K562 (cell line): ENCODE measurements at regions not wholly inside any gene's neighbourhood (a gene's known extent, or its start where the extent isn't known, plus 50 kb on each side); places are given as distances from the start of the nearest gene placed in this dataset.

Source experiments
- ATAC-seq: fragments of 200-7000 bp; cut with Tn5 transposase; 3 replicates; pipeline ENCODE4 v1.9.1; 2020; ENCODE audit warnings: moderate library complexity
- BruUV-seq: library from RNA; stranded (reverse); fragments of 400-500 nt; replicated peaks from 2 replicates; lab custom pipeline; 2021; lab: Mats Ljungman, UMichigan
- CTCF ChIA-PET: fragments of 300-600 bp; formaldehyde crosslinking; extraction: SDS; loops from one replicate; lab custom pipeline; 2021; ENCODE audit warnings: low intra/inter-chr PET ratio; lab: Yijun Ruan, JAX
- POLR2A ChIA-PET: fragments of 300-600, 350-650 bp; sonication (Branson Sonifier 250); formaldehyde crosslinking; extraction: SDS; loops from one replicate; lab custom pipeline; 2021; ENCODE audit warnings: antibody characterized with exemption, inconsistent platforms; lab: Yijun Ruan, JAX
- DNase-seq, 4 experiments: peaks; one replicate each; pipeline versions ENCODE4 v3.0.0 to v3.0.0-alpha.2; 2011 to 2018; ENCODE audit warnings: low spot score in 3 of 4, mixed read lengths in 3 of 4; ENCODE audit errors: extremely low read depth in 1 of 4
- FAIRE-seq: peaks from 2 replicates; lab custom pipeline; 2011; peaks lifted over from hg19 to GRCh38; lab: Jason Lieb, UNC
- H2AFZ ChIP-seq: 2 replicates; pipeline ENCODE4 v1.6.0; 2011; ENCODE audit warnings: low read depth, low read length, control low read depth, inconsistent platforms
- H3K27ac ChIP-seq: fragments of 200-600 bp; 3 replicates; pipeline ENCODE4 v1.8.0; 2011; ENCODE audit warnings: low read depth, mild to moderate bottlenecking, control low read depth, inconsistent platforms, low read length, moderate library complexity, mixed read lengths; ENCODE audit errors: extremely low read depth
- H3K27me3 ChIP-seq, 2 experiments: fragments of 300-600 bp in 1 of 2; 2 replicates in 1 of 2; 3 replicates in 1 of 2; pipeline versions ENCODE4 v1.6.0 to v1.8.0; 2011; ENCODE audit warnings: inconsistent platforms in 2 of 2, low read length in 2 of 2, mild to moderate bottlenecking in 1 of 2, mixed read lengths in 1 of 2, moderate library complexity in 1 of 2; ENCODE audit not compliant: control insufficient read depth in 2 of 2, insufficient read depth in 2 of 2
- H3K36me3 ChIP-seq: fragments of 300-600 bp; 3 replicates; pipeline ENCODE4 v1.8.0; 2011; ENCODE audit warnings: mild to moderate bottlenecking, low read length, inconsistent platforms; ENCODE audit not compliant: control insufficient read depth, insufficient read depth
- H3K4me1 ChIP-seq, 2 experiments: fragments of 200-600 bp in 1 of 2; replicated peaks in 1 of 2; 2 replicates in 1 of 2; 3 replicates in 1 of 2; pipeline versions ENCODE4 v1.5.1 to v1.8.0; 2011; ENCODE audit warnings: inconsistent platforms in 2 of 2, low read length in 2 of 2, mild to moderate bottlenecking in 1 of 2, mixed read lengths in 1 of 2, moderate library complexity in 1 of 2; ENCODE audit not compliant: control insufficient read depth in 2 of 2, insufficient read depth in 2 of 2
- H3K4me2 ChIP-seq: 2 replicates; pipeline ENCODE4 v1.6.1; 2011; ENCODE audit warnings: low read length, control low read depth, inconsistent platforms, mixed read lengths; ENCODE audit not compliant: insufficient read depth
- H3K4me3 ChIP-seq: fragments of 200-600 bp; sonication (generic), shearing (Covaris generic); 2 replicates; pipeline ENCODE4 v1.5.1; 2016; ENCODE audit warnings: control low read depth, inconsistent platforms
- H3K79me2 ChIP-seq: fragments of 200-600 bp; 3 replicates; pipeline ENCODE4 v1.8.0; 2011; ENCODE audit warnings: low read length, inconsistent platforms; ENCODE audit not compliant: control insufficient read depth, insufficient read depth
- H3K9ac ChIP-seq, 2 experiments: 2 replicates each; pipeline versions ENCODE4 v1.6.0 to v1.6.1; 2011; ENCODE audit warnings: low read depth in 2 of 2, low read length in 2 of 2, control low read depth in 1 of 2, inconsistent platforms in 1 of 2, mild to moderate bottlenecking in 1 of 2, mixed read lengths in 1 of 2; ENCODE audit not compliant: insufficient read depth in 1 of 2
- H3K9me1 ChIP-seq: one replicate; pipeline ENCODE4 v1.6.0; 2011; ENCODE audit warnings: inconsistent platforms, mild to moderate bottlenecking, low read length, moderate library complexity; ENCODE audit not compliant: control insufficient read depth, insufficient read depth
- H3K9me3 ChIP-seq: replicated peaks from 2 replicates; pipeline ENCODE4 v1.5.1; 2011; ENCODE audit warnings: low read depth, low read length, inconsistent platforms; ENCODE audit not compliant: control insufficient read depth, insufficient read depth
- H4K20me1 ChIP-seq: replicated peaks from 2 replicates; pipeline ENCODE4 v1.6.1; 2011; ENCODE audit warnings: low read length, inconsistent platforms, mixed read lengths; ENCODE audit not compliant: control insufficient read depth, insufficient read depth
- E2F4 ChIP-seq: sonication (generic); formaldehyde crosslinking; IDR thresholded peaks from 2 replicates; pipeline ENCODE4 v1.8.0; 2022; ENCODE audit warnings: mild to moderate bottlenecking, low read depth, missing genetic modification reagents
- HINFP ChIP-seq: fragments of 450-650 bp; conservative IDR thresholded peaks from 2 replicates; pipeline ENCODE4 v1.6.1; 2016; ENCODE audit warnings: missing genetic modification characterization, low read depth, mild to moderate bottlenecking, control low read depth, missing compliant biosample characterization
- ILF3 ChIP-seq: fragments of 450-650 bp; IDR thresholded peaks from 2 replicates; pipeline ENCODE4 v1.6.1; 2018; ENCODE audit warnings: antibody characterized with exemption, mild to moderate bottlenecking, moderate library complexity, borderline replicate concordance
- PHB ChIP-seq: fragments of 250-450 bp; sonication (Bioruptor Pico); IDR thresholded peaks from 2 replicates; pipeline ENCODE4 v1.5.0; 2021
- ZBTB11 ChIP-seq, 3 experiments: fragments of 200-800 bp in 1 of 3; fragments of 250-450 bp in 1 of 3; fragments of 450-650 bp in 1 of 3; sonication (Bioruptor Pico) in 1 of 3; sonication (Bioruptor generic) in 1 of 3; formaldehyde crosslinking in 1 of 3; IDR thresholded peaks; 2 replicates each; pipeline versions ENCODE4 v1.6.1 to v1.8.0; 2016 to 2022; ENCODE audit warnings: mild to moderate bottlenecking in 2 of 3, missing genetic modification characterization in 2 of 3, missing compliant biosample characterization in 1 of 3, moderate library complexity in 1 of 3
- ZBTB34 ChIP-seq: fragments of 250-450 bp; sonication (Bioruptor Pico); IDR thresholded peaks from 2 replicates; pipeline ENCODE4 v1.8.0; 2021; ENCODE audit warnings: mild to moderate bottlenecking, moderate library complexity
- ZNF133 ChIP-seq: fragments of 250-450 bp; sonication (Bioruptor Pico); IDR thresholded peaks from 2 replicates; pipeline ENCODE4 v1.4.0; 2020; ENCODE audit warnings: mild to moderate bottlenecking
- ZNF143 ChIP-seq: sonication (generic); formaldehyde crosslinking; IDR thresholded peaks from 2 replicates; pipeline ENCODE4 v1.9.0; 2022; ENCODE audit warnings: mild to moderate bottlenecking, missing genetic modification reagents
- ZNF449 ChIP-seq: fragments of 250-450 bp; sonication (Bioruptor Pico); IDR thresholded peaks from 2 replicates; pipeline ENCODE4 v1.8.0; 2022; ENCODE audit warnings: moderate library complexity, mild to moderate bottlenecking, inconsistent platforms
- WGBS: fragments of 100-300 bp; shearing (Covaris generic); methylation state at CpG from one replicate; pipeline ENCODE4 v1.1.6; 2016; ENCODE audit warnings: low coverage, mixed read lengths; ENCODE audit not compliant: insufficient coverage; ENCODE audit errors: missing lambda C conversion rate; 5-methylcytosine and 5-hydroxymethylcytosine counted together
- in situ Hi-C: fragments of 300-500 bp; cut with MboI; formaldehyde crosslinking; loops from 4 replicates; pipeline ENCODE4 v1.15.0; 2018; ENCODE audit warnings: inconsistent platforms, mixed read lengths
- intact Hi-C: fragments of 100-400 bp; cut with micrococcal nuclease; formaldehyde crosslinking; loops from 2 replicates; pipeline ENCODE4 v1.14.2; 2022

GRCh38 chr1:60427194-60427593, 353.6 kb upstream of the C1orf87 start:
- Histone ChIP-seq H3K36me3 (no peaks in the 10 kb centered on the region), H3K27me3 (no peaks in the 10 kb centered on the region), H3K4me2 (no peak overlapping the region), H3K9me3 (no peaks in the 10 kb centered on the region; the same call in 1 of the 2 replicates), H3K4me1 (no peaks in the 10 kb centered on the region), H2AFZ (no peak overlapping the region), H4K20me1 (no peaks in the 10 kb centered on the region), H3K4me3 (no peak overlapping the region), H3K9ac (no peak overlapping the region), H3K79me2 (no peaks in the 10 kb centered on the region), H3K27ac (no peak overlapping the region), H3K9me1 (no peaks in the 10 kb centered on the region)
- intact Hi-C loops, result no loop called here
- in situ Hi-C loops, result no loop called here
- POLR2A ChIA-PET, result no interaction called here
- WGBS, result 0% methylated on average over 4 of the region's 4 CpGs
- no TSS peak for BruUV-seq
- DNase-seq, result no peak
- CTCF ChIA-PET, result no interaction called here
- no peak for FAIRE-seq
- no peak for ATAC-seq
- no peak for TF ChIP-seq ZNF133 (CRISPR knock-in tag)
- TF ChIP-seq HINFP (tag), result no peak
- TF ChIP-seq ZNF449 (CRISPR knock-in tag), result no peak
- TF ChIP-seq ZBTB11 (CRISPR knock-in tag; IDR thresholded peaks at IDR 0.05), result no peak
- TF ChIP-seq ZNF143, result no peak
- no peak for TF ChIP-seq PHB (CRISPR knock-in tag)
- no peak for TF ChIP-seq E2F4 (CRISPR knock-in tag)
- no peak for TF ChIP-seq ZBTB34
- TF ChIP-seq ILF3, result no peak
